Heart right ventricle (tissue), 16 donors: ENCODE measurements at regions not wholly inside any gene's neighbourhood (a gene's known extent, or its start where the extent isn't known, plus 50 kb on each side); places are given as distances from the start of the nearest gene placed in this dataset.

Experiments
- ATAC-seq, 8 donors: fragments of 200-7000 bp; cut with Tn5 transposase; one replicate each; pipeline ENCODE4 v1.9.1; 2020; ENCODE audit warnings: mild to moderate bottlenecking in 8 of 8, moderate library complexity in 8 of 8, moderate number of reproducible peaks in 1 of 8
- DNase-seq, 2 donors: peaks; one replicate each; pipeline ENCODE4 v3.0.0-alpha.2; 2020
- H3K27ac ChIP-seq, 10 donors: fragments of 200-600 bp; sonication (generic) in 2 of 10; one replicate each; pipeline versions ENCODE4 v1.5.0 to v1.8.0; 2020 to 2022; ENCODE audit warnings: mild to moderate bottlenecking in 3 of 10
- H3K27me3 ChIP-seq, 7 donors: fragments of 200-600 bp; one replicate each; pipeline ENCODE4 v1.8.0; 2021 to 2022; ENCODE audit warnings: mild to moderate bottlenecking in 2 of 7
- H3K36me3 ChIP-seq, 9 donors: fragments of 200-600 bp; sonication (generic) in 1 of 9; one replicate each; pipeline versions ENCODE4 v1.5.0 to v1.8.0; 2020 to 2022; ENCODE audit warnings: mild to moderate bottlenecking in 2 of 9
- H3K4me1 ChIP-seq, 9 donors: fragments of 200-600 bp; sonication (generic) in 1 of 9; one replicate each; pipeline versions ENCODE4 v1.5.0 to v1.8.0; 2020 to 2022; ENCODE audit warnings: mild to moderate bottlenecking in 4 of 9
- H3K4me3 ChIP-seq, 10 donors: fragments of 200-600 bp; sonication (generic) in 2 of 10; one replicate each; pipeline versions ENCODE4 v1.5.0 to v1.8.0; 2020 to 2022; ENCODE audit warnings: mild to moderate bottlenecking in 7 of 10, moderate library complexity in 2 of 10
- H3K9me3 ChIP-seq, 11 donors: fragments of 200-600 bp in 10 of 11; sonication (generic) in 2 of 11; one replicate each; pipeline versions ENCODE4 v1.5.0 to v1.8.0; 2013 to 2022; ENCODE audit warnings: mild to moderate bottlenecking in 2 of 11, control low read depth in 1 of 11, moderate library complexity in 1 of 11
- WGBS, 2 donors: extraction: QIAGEN DNeasy Blood & Tissue Kit; methylation state at CpG; one replicate each; pipeline ENCODE4 v1.1.7; 2013; ENCODE audit warnings: inconsistent platforms in 1 of 2; 5-methylcytosine and 5-hydroxymethylcytosine counted together
- intact Hi-C, 10 donors: fragments of 100-400 bp; cut with DNase I; formaldehyde crosslinking; loops; one replicate each; pipeline versions ENCODE4 v1.11.1 to v1.14.2; 2022
- TF ChIP-seq, protein P1 (sequence below), 9 donors: fragments of 200-600 bp; sonication (generic) in 2 of 9; IDR thresholded peaks; one replicate each; pipeline versions ENCODE4 v1.5.0 to v1.8.0; 2021 to 2022; ENCODE audit warnings: antibody characterized with exemption in 9 of 9, mild to moderate bottlenecking in 5 of 9, moderate library complexity in 1 of 9
- donor health status: Arrhythmogenic right ventricular cardiomyopathy.
- donor health status: ischemic (EF 13 %, LVEDD 7.1; RV severe dilation, severe dysfunction).
- donor health status: healthy with polysubstance abuse.
- donor health status: DM: no; HTN: yes; CAD: no.
- donor health status: DM: no; HTN: no; CAD: no.
- donor health status: ischemic (EF 25% LVEDD 6.9; RV normal size, moderate dysfunction).
- donor health status: ischemic (EF 25% LVEDD 5.7; RV mildly dilated, moderate dysfunction).
- donor health status: healthy.
- donor health status: DM: yes; HTN: yes; CAD: no.
- donor health status: Ischemic cardiomyopathy.
- donor health status: ischemic (EF 35%, LVEDD 5.7; RV mildly dilated, moderate dysfunction).
- donor health status: nonischemic (EF 11% LVEDD 7.7; RV severe dilation, severe dysfunction).
- donor health status: DM: yes; HTN: yes; CAD: no.
- donor health status: PGD.
- donor health status: ischemic (EF 29% LVEDD 5.4; RV normal size, mild dysfunction).
- donor health status: nonischemic (EF 23%, LVEDD 6.1; RV moderate dilation, normal function).

DNA sequence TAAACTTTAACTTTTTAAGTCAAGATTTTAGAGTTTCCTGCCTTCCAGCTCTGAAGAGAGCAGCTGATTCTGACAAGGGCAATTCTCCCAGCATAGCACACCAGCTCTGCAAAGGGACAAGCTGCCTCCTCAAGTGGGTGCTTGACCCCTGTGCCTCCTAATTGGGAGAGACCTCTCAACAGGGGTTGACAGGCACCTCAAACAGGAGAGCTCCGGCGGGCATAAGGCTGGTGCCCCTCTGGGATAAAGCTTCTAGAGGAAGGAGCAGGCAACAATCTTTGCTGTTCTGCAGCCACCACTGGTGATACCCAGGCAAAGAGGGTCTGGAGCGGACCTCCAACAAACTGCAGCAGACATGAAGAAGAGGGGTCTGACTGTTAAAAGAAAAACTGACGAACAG lies 872.9 kb upstream of the PCDH10 start:
- no peaks in the 10 kb centered on the region for H3K4me1 ChIP-seq
- 66 to 73% methylated on average over 4 of the region's 4 CpGs for WGBS, 2 donors
- ATAC-seq (no peak), DNase-seq (no peak)
- peaks cover 0 to 3% (median 0%) of the 10 kb centered on the region in 11 donors for H3K9me3 ChIP-seq
- TF ChIP-seq, protein P1, sequence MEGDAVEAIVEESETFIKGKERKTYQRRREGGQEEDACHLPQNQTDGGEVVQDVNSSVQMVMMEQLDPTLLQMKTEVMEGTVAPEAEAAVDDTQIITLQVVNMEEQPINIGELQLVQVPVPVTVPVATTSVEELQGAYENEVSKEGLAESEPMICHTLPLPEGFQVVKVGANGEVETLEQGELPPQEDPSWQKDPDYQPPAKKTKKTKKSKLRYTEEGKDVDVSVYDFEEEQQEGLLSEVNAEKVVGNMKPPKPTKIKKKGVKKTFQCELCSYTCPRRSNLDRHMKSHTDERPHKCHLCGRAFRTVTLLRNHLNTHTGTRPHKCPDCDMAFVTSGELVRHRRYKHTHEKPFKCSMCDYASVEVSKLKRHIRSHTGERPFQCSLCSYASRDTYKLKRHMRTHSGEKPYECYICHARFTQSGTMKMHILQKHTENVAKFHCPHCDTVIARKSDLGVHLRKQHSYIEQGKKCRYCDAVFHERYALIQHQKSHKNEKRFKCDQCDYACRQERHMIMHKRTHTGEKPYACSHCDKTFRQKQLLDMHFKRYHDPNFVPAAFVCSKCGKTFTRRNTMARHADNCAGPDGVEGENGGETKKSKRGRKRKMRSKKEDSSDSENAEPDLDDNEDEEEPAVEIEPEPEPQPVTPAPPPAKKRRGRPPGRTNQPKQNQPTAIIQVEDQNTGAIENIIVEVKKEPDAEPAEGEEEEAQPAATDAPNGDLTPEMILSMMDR (IDR thresholded peaks at IDR 0.05) = no peak
- H3K27ac ChIP-seq = no peak overlapping the region
- H3K27me3 ChIP-seq = no peaks in the 10 kb centered on the region
- H3K4me3 ChIP-seq = no peak overlapping the region
- no peaks in the 10 kb centered on the region for H3K36me3 ChIP-seq
- intact Hi-C loops = no loop called here

- TF ChIP-seq, protein P1 (IDR thresholded peaks at IDR 0.05) = no peak
- ATAC-seq = no peak
- intact Hi-C loops = no loop called here
- Histone ChIP-seq H3K9me3 (peaks cover 0 to 3% (median 0%) of the 10 kb centered on the region in 11 donors), H3K4me1 (no peaks in the 10 kb centered on the region), H3K4me3 (no peak overlapping the region), H3K27me3 (no peaks in the 10 kb centered on the region), H3K27ac (no peak overlapping the region), H3K36me3 (no peaks in the 10 kb centered on the region)
- 83 to 91% methylated on average over 2 of the region's 2 CpGs for WGBS, 2 donors
- DNase-seq = no peak
These were observed 872.1 kb upstream of the PCDH10 start for GRCh38 chr4:132276989-132277388.

DNA sequence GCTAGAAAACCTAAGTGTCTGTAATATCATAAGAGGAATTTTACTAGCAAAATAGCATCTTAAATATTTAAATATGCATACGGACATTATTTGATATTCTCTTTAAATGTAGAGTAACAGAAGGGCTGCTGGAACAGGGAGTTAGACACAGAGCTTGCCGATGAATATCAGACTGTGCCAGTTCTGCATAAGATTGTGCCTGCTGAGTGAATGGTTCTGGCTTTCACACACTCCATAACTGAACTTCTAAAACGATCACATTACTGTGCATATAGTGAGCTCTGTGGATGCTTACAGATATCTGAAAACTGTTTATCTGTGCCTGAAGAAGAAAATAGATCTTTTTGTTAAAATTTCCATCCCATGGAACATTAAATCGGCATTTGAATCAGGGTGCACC lies 867.4 kb upstream of the PCDH10 start:
- DNase-seq = no peak
- ATAC-seq = no peak
- H3K27me3 ChIP-seq = no peaks in the 10 kb centered on the region
- no peaks in the 10 kb centered on the region for H3K36me3 ChIP-seq
- no peak overlapping the region for H3K4me3 ChIP-seq
- intact Hi-C loops = no loop called here
- H3K4me1 ChIP-seq = no peaks in the 10 kb centered on the region
- TF ChIP-seq, protein P1 (IDR thresholded peaks at IDR 0.05) = no peak
- 79 to 81% methylated on average over 4 of the region's 4 CpGs for WGBS, 2 donors
- H3K27ac ChIP-seq = no peak overlapping the region
- H3K9me3 ChIP-seq = peaks cover 0 to 32% (median 5%) of the 10 kb centered on the region in 11 donors

GRCh38 chr4:132284910-132285426 lies 864.1 kb upstream of the PCDH10 start:
- ATAC-seq = no peak
- Histone ChIP-seq H3K27ac (no peak overlapping the region), H3K36me3 (no peaks in the 10 kb centered on the region), H3K27me3 (no peaks in the 10 kb centered on the region), H3K9me3 (peaks cover 0 to 32% (median 10%) of the 10 kb centered on the region in 11 donors), H3K4me3 (no peak overlapping the region), H3K4me1 (no peaks in the 10 kb centered on the region)
- 91 to 94% methylated on average over 1 of the region's 1 CpG for WGBS, 2 donors
- DNase-seq = no peak
- TF ChIP-seq, protein P1 (IDR thresholded peaks at IDR 0.05) = no peak
- intact Hi-C loops = no loop called here
